ENCODE measurements at regions not wholly inside any gene's neighbourhood (a gene's known extent, or its start where the extent isn't known, plus 50 kb on each side); places are given as distances from the start of the nearest gene placed in this dataset.

- Histone ChIP-seq H3K14ac (replicated peaks; ENCODE audit: low read depth, low read length) (no peak overlapping the region), H3K9me1 (ENCODE audit: insufficient read depth, low read length) (no peaks in the 10 kb centered on the region), H3K4me3 (ENCODE audit: insufficient read depth, low read depth, low read length) (no peak overlapping the region), H3K4me2 (ENCODE audit: low read depth, low read length) (no peak overlapping the region), H2BK120ac (ENCODE audit: low read depth, low read length) (no peak overlapping the region), H3K23ac (ENCODE audit: low read depth, low read length) (no peak overlapping the region), H2BK15ac (ENCODE audit: low read depth, low read length) (no peak overlapping the region), H4K5ac (ENCODE audit: low read depth, low read length) (no peak overlapping the region), H3K4me1 (ENCODE audit: control insufficient read depth, insufficient read depth, low read length) (no peaks in the 10 kb centered on the region), H3K56ac (ENCODE audit: extremely low read depth, insufficient read depth, low read length) (no peak overlapping the region), H3K4ac (ENCODE audit: low read depth, low read length) (no peak overlapping the region), H2BK20ac (ENCODE audit: low read depth, low read length) (no peak overlapping the region), H2AK9ac (replicated peaks; ENCODE audit: low read depth, low read length, poor library complexity) (no peak overlapping the region), H3K36me3 (ENCODE audit: control insufficient read depth, insufficient read depth, low read length) (no peaks in the 10 kb centered on the region), H3K9ac (ENCODE audit: low read depth, low read length) (no peak overlapping the region), H4K8ac (ENCODE audit: low read depth in 2 of 2, low read length in 2 of 2) (no peak overlapping the region), H2BK5ac (ENCODE audit: low read depth, low read length, poor library complexity, severe bottlenecking) (no peak overlapping the region), H3K79me1 (ENCODE audit: low read depth in 1 of 2, low read length in 2 of 2) (no peaks in the 10 kb centered on the region), H4K91ac (ENCODE audit: insufficient read depth, low read depth, low read length) (no peak overlapping the region), H3K27ac (ENCODE audit: insufficient read depth, low read length) (no peak overlapping the region), H3K18ac (ENCODE audit: low read depth, low read length) (no peak overlapping the region), H2AFZ (replicated peaks; ENCODE audit: low read length, poor library complexity) (no peak overlapping the region), H3K27me3 (ENCODE audit: control insufficient read depth, insufficient read depth, low read length) (peaks cover 22% of the 10 kb centered on the region; the same call in 1 of the 2 replicates), H3K9me3 (ENCODE audit: control insufficient read depth, insufficient read depth, low read length) (no peaks in the 10 kb centered on the region), H4K20me1 (ENCODE audit: insufficient read depth, low read length) (no peaks in the 10 kb centered on the region), H2AK5ac (ENCODE audit: low read depth, low read length) (no peak overlapping the region)
- BruUV-seq (replicated peaks) = no TSS peak
- dilution Hi-C loops (cut with HindIII; ENCODE audit: low sequenced_read_pairs, unreplicated experiment) (no loop called here), in situ Hi-C loops (cut with MboI; ENCODE audit: low sequenced_read_pairs) (no loop called here), intact Hi-C loops (cut with micrococcal nuclease) (loop anchor here (2.0 to 5.0 kb wide), 4 partner anchors 264 to 885 kb away; no protein-coding TSS in a partner anchor)
- ChIA-PET CTCF (no interaction called here), POLR2A (ENCODE audit: unreplicated experiment) (no interaction called here)
- ATAC-seq (ENCODE audit: low read depth) = no peak
- TF ChIP-seq MAZ (IDR thresholded peaks at IDR 0.05; ENCODE audit: borderline replicate concordance, low read depth, low read length) = no peak
- no peak for DNase-seq
- WGBS, 2 experiments (ENCODE audit: extremely low coverage in 2 of 2, insufficient read length in 1 of 2) = 73% methylated on average over 2 of the region's 3 CpGs; no CpG with 5 or more reads in 1 of the 2 experiments
Measured at GRCh38 chr15:70362350-70362749, 264.6 kb upstream of the TLE3 start.
